ENCODE measurements at regions not wholly inside any gene's neighbourhood (a gene's known extent, or its start where the extent isn't known, plus 50 kb on each side); places are given as distances from the start of the nearest gene placed in this dataset.

DNA sequence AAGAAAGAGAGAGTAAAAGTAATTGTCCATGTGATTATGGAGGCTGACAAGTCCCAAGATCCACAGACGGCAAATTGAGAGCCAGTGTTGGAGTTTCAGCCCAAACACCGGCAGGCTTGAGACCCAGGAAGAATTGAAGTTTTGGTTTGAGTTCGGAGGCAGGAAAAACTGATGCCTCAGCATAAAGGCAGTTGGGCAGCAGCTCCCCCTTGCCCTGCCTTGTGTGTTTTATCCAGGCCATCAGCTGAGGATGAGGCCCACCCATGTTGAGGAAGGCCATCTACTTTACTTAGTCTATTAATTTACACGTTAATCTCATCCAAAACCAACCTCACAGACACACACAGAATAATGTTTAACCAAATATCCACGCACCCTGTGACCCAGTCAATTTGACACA lies 64.6 kb upstream of the SERPINE2 start:
- H3K27ac ChIP-seq, result no peak overlapping the region
- no peak overlapping the region for H3K4me3 ChIP-seq
- H3K27me3 ChIP-seq, result no peaks in the 10 kb centered on the region
- no peaks in the 10 kb centered on the region for H3K36me3 ChIP-seq
- ATAC-seq (no peak), DNase-seq (no peak)
- H3K9me3 ChIP-seq, result no peaks in the 10 kb centered on the region
- no peaks in the 10 kb centered on the region for H3K4me1 ChIP-seq
- WGBS (ENCODE audit: insufficient coverage, low coverage, low lambda C conversion rate, missing lambda C conversion rate), result 61% methylated on average over 5 of the region's 5 CpGs
- intact Hi-C loops (cut with DNase I), result no loop called here
- TF ChIP-seq, protein P1, sequence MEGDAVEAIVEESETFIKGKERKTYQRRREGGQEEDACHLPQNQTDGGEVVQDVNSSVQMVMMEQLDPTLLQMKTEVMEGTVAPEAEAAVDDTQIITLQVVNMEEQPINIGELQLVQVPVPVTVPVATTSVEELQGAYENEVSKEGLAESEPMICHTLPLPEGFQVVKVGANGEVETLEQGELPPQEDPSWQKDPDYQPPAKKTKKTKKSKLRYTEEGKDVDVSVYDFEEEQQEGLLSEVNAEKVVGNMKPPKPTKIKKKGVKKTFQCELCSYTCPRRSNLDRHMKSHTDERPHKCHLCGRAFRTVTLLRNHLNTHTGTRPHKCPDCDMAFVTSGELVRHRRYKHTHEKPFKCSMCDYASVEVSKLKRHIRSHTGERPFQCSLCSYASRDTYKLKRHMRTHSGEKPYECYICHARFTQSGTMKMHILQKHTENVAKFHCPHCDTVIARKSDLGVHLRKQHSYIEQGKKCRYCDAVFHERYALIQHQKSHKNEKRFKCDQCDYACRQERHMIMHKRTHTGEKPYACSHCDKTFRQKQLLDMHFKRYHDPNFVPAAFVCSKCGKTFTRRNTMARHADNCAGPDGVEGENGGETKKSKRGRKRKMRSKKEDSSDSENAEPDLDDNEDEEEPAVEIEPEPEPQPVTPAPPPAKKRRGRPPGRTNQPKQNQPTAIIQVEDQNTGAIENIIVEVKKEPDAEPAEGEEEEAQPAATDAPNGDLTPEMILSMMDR (IDR thresholded peaks at IDR 0.05), result no peak
- TF ChIP-seq POLR2A (IDR thresholded peaks at IDR 0.05), result no peak

DNA sequence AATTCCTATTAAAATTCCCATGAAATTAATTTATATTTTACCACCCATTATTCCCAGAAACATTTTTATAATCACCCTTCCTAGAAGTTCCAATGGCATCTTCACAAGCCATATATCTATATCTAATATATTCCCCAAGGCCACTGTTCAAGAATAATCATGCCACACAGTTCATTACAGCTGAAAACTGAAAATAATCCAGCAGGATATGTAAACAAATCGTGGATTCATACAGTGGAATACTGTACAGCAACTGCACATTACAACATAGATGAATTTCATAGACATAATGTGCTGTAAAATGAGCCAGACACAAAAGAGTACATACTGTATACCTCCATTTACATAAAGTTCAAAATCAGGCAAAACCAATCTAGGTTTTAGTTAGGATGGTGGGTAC lies 63.9 kb upstream of the SERPINE2 start:
- 11% methylated on average over 1 of the region's 1 CpG for WGBS (ENCODE audit: insufficient coverage, low coverage, low lambda C conversion rate, missing lambda C conversion rate)
- DNase-seq (no peak), ATAC-seq (no peak)
- H3K27ac ChIP-seq, result no peak overlapping the region
- H3K4me1 ChIP-seq, result no peaks in the 10 kb centered on the region
- no peak for TF ChIP-seq POLR2A (IDR thresholded peaks at IDR 0.05)
- TF ChIP-seq, protein P1 (IDR thresholded peaks at IDR 0.05), result no peak
- no peaks in the 10 kb centered on the region for H3K9me3 ChIP-seq
- intact Hi-C loops (cut with DNase I), result no loop called here
- H3K4me3 ChIP-seq, result no peak overlapping the region
- H3K27me3 ChIP-seq, result no peaks in the 10 kb centered on the region
- H3K36me3 ChIP-seq, result no peaks in the 10 kb centered on the region

DNA sequence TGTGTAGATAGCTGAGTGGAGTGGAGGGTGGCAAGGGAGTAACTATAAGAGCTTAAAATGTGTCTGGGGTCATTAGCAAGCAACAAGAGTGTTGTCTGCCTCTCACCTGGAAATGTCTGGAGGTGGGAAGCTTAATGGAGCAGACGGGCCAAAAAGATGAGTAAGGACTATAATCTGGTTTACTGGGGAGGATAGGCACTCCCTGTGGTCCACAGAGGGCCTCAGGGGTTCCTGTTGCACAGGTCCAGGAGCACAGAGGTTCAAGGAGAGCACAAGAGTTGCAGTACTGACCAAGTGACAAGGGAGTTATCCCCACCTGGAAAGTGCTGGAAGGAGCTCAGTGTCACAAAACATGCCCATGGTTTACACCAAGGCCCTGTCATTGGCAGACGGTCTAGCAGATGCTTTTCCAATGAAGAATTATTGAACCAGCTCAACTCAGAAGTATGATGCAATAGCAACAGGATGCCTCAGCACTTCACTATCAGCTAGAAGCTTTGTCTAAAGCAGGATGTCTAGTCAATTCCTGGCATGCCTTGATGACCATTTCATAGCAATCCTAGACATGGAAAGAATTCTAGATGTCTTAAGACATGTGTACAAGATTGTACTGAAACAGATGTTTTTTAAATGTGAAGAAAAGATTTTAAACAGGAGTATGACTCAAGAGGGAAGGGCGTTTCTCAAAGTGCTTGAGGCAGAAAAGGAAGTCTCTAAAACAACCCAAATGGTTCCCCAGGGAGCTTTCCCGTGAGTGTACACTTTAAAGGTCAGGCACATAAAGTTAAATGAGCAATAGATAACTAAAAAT lies 62.9 kb upstream of the SERPINE2 start:
- Histone ChIP-seq H3K9me3 (no peaks in the 10 kb centered on the region), H3K4me3 (no peak overlapping the region), H3K27ac (no peak overlapping the region), H3K36me3 (no peaks in the 10 kb centered on the region), H3K27me3 (no peaks in the 10 kb centered on the region), H3K4me1 (no peaks in the 10 kb centered on the region)
- 34% methylated on average over 4 of the region's 4 CpGs for WGBS (ENCODE audit: insufficient coverage, low coverage, low lambda C conversion rate, missing lambda C conversion rate)
- TF ChIP-seq, protein P1 (IDR thresholded peaks at IDR 0.05), result no peak
- TF ChIP-seq POLR2A (IDR thresholded peaks at IDR 0.05), result no peak
- intact Hi-C loops (cut with DNase I), result no loop called here
- DNase-seq (no peak), ATAC-seq (no peak)

DNA sequence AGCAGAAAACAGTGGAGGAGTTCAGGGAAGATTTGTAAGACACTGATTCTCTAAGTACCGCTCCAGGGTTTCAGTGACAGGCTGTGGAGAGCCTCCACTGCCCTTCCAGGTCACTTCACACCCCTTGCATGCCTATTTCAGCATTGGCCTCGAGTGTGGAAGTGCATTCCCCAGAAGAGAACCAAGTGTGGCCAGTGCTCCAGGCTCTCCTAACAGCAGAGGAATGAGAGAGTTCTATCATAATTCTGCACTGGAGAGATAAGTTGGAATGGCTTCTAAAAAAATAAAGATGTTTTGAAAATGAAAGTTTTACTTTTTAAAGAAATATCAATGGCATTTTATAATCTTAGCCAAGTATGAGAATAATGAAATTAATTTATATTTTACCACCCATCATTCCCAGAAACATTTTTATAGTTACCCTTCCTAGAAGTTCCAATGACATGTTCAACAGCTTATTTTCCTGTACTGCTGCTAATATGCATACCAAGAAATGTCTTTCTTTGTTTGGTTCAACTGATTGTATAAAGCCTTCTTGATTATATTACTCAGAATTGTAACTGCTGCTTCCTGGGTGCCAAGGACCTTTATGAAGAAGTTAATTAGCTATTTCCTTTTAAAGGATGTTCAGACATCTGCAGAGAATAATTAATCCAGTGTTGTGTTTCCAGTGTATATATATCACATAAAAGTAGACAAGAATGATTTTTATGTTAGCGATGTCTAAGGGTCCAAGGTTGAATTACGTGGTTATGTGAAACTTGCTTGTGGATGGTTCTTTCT lies 61.0 kb upstream of the SERPINE2 start:
- no peaks in the 10 kb centered on the region for H3K27me3 ChIP-seq
- H3K27ac ChIP-seq, result no peak overlapping the region
- H3K4me3 ChIP-seq, result no peak overlapping the region
- TF ChIP-seq POLR2A (IDR thresholded peaks at IDR 0.05), result no peak
- TF ChIP-seq, protein P1 (IDR thresholded peaks at IDR 0.05), result no peak
- no peaks in the 10 kb centered on the region for H3K9me3 ChIP-seq
- H3K36me3 ChIP-seq, result no peaks in the 10 kb centered on the region
- DNase-seq (no peak), ATAC-seq (no peak)
- intact Hi-C loops (cut with DNase I), result no loop called here
- WGBS (ENCODE audit: insufficient coverage, low coverage, low lambda C conversion rate, missing lambda C conversion rate), result 48% methylated on average over 4 of the region's 4 CpGs
- H3K4me1 ChIP-seq, result no peaks in the 10 kb centered on the region

Data from right lobe of liver (tissue), 6 donors.